Posterior cingulate gyrus (tissue), 11 donors: ENCODE measurements at regions not wholly inside any gene's neighbourhood (a gene's known extent, or its start where the extent isn't known, plus 50 kb on each side); places are given as distances from the start of the nearest gene placed in this dataset.

Experiments
- DNase-seq, 10 donors: peaks; one replicate each; pipeline versions ENCODE4 v3.0.0 to v3.0.0-alpha.2; 2020 to 2021; ENCODE audit warnings: mixed read lengths in 3 of 10
- intact Hi-C: fragments of 100-400 bp; cut with DNase I; formaldehyde crosslinking; loops from one replicate; pipeline ENCODE4 v1.15.1; 2023

DNA sequence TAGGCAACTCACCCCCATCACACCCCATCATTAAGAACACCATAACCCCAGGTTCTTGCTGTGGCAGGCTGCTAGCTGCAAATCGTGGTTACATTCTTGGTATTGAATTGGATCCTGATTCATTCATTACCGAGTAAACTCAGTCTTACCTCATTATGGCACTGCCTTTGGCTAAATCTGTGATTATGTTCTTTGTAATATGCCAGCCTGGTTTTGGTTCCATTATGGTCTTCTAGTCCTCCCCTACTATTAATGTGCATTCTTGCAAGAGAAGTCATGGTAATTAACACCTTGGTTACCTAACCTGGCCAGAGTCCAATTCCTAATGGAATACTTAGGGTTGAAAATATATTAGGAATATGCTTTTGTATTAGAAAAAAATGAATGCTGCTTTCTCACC lies 258.9 kb upstream of the APCDD1 start:
- no peak for DNase-seq
- intact Hi-C loops: no loop called here

DNA sequence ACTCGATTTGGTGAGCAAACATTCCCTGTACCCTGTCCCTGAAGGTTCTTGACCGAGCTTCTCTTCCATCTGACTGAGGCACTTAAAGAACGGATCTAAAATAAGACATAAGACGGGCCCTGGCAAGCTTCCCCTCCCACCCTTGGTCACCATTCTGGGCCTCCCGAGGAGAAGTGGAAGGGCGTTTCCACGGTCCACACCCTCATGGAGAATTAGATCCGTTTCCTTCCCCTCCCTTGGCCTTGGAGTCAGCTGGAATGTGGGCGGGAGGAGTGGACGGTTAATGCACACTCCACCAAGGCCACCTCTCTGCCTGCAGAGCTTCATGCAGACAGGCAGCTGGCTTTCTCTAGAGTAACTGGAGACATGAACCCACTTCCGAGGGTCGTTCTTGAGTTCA lies 257.3 kb upstream of the APCDD1 start:
- DNase-seq: no peak
- intact Hi-C loops: no loop called here

DNA sequence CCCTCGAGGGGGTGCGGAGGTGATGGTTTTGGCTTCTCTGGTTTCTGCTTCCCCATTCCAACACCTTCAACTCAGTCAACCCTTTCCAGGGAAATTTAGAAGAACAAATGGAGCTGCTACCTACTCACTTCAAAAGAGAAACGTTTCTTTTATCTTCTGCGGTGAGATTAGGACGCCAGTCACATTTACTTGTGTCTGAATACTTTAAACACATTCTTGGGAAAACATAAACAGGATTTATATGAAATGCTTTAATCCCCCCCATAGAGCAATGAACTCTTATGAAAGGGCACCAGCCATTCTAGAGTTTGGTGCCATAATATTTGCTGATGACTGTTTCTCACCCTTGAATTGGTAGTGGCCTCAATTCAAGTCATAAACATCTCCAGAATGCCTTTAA lies 253.2 kb upstream of the APCDD1 start:
- intact Hi-C loops: no loop called here
- no peak for DNase-seq

DNA sequence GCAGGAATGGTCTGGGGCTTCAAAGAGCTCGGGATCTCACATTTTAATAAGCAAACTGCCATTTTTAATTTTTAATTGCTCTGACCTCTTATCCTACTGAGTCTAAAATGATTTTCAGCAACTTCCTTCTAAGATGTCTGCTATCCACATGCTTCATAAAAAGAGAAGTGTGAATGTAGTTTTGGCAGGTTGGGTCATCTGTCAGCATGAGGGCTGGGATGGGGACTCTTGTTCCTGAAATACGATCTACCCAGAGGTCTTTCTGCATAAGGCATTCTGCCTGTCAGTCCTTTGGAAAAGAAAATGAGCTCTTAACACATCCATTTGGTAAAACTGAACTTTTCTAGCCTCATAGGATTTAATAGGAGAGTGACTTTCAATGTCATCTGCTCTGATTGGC lies 252.8 kb upstream of the APCDD1 start:
- intact Hi-C loops: no loop called here
- DNase-seq: no peak

DNA sequence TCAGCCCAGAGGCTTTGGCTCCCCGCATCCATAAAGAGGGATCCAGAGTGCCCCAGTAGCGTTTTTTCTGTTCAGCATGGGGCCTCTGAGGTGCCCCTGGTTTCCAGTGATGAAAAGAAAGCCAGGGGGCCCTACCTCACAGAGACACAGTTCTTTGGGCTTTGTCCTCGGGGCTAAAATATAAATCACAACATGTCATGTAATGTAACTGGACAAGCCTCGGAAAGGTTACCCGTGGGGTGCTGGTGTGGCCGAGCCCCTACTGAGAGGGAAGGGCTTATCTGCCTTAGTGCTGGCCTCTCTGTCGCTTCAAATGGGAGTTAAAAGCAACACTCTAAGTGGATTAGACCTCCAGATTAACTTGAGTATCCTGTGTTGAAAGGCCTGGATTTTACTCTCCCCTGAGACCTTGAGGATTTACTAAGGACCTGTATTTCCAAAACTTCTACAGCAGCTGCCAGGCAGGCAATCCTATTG lies 251.6 kb upstream of the APCDD1 start:
- intact Hi-C loops: no loop called here
- DNase-seq: no peak

DNA sequence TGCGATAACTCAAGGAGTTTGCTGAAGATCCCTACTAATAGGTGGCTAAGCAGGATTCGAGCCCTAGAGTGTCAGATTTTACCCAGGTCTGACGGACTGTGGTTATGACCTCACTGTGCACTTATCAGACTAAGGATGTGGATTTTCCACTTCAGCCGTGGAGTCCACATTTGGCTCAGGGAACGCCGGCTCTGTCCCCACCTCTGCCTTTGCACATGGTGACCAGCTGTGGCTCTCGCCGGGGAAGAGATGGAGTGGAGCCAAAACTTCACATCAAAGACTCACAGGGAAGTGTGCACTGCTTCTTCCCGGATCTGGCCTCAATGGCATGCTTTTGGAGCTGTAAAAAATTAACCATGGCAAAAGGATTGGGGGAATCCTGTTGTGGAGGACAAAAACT lies 249.3 kb upstream of the APCDD1 start:
- DNase-seq: no peak
- intact Hi-C loops: no loop called here

DNA sequence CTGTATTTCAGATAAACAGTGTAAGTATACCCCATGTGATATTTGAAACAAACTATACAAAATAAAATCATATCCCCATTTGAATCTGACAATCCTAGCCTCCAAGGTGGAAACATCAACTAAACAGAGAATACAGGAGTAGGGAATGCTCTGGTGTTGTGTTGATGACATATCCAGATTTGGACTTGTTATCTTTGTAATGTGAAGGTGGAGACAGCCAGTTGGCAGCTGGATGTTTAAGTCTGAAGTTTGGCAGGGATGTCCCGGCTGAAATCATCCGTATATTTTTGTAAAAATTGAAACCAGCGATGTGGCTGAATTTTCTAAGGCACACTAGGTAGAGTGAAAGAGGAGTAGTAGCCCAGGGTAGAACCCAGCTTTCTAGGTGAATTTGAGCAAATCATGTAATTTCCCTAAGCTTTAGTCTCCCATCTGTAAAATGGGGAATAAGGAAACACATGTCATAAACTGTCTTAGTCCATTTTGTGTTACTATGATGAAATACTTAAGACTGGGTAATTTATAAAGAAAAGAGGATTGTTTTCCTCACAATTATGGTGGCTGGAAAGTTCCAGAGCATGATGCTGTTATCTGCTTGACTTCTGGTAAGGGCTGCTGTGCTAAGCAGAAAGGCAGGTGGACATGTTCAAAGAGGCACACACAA lies 246.6 kb upstream of the APCDD1 start:
- intact Hi-C loops: no loop called here
- DNase-seq: no peak

DNA sequence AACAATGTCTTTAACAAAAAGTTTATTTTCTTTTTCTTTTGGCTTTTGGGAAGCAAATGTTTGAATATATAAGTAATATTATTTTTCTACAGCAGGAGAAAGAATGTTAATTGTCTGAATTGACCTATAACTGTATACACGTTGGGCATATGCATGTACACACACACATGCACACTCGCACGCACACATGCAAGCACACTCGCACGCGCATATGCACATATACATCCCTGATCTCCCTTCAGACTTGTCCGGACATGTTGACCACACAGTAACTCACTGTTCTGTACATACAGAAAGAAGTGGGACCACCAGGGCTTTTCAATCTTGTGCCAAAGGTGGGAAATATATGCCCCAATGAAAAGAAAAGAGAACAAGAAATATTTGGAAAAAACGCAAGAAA lies 245.1 kb upstream of the APCDD1 start:
- intact Hi-C loops: no loop called here

DNA sequence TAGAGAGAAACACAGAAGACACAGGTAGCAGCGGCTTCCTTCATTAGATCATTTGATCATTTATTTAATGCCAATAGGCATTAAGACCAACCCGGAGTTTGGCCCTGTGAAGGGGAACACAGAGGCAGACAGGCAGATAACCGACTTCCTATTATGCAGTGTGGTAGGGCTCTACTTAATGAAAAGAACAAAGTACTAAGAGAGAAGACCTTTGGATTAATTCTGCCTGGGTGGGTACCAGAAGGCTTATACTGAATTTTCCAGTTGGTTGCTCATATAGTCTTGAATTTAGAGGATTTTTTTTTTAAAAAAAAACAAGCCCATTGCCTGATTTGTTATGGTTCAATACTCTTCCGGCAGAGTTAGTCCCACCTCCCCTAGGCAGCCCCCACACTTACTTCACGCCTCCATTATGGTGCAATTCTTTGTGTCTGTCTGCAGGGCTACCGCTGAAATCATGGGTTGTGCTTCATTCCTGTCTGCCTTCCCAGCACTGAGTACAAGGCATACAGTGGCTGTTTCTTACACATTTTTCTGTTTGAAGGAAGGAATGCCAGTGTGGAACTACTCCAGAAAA lies 244.3 kb upstream of the APCDD1 start:
- DNase-seq: no peak
- intact Hi-C loops: no loop called here

More for the DNA sequence above, 245.1 kb upstream of the APCDD1 start:
- DNase-seq: no peak

DNA sequence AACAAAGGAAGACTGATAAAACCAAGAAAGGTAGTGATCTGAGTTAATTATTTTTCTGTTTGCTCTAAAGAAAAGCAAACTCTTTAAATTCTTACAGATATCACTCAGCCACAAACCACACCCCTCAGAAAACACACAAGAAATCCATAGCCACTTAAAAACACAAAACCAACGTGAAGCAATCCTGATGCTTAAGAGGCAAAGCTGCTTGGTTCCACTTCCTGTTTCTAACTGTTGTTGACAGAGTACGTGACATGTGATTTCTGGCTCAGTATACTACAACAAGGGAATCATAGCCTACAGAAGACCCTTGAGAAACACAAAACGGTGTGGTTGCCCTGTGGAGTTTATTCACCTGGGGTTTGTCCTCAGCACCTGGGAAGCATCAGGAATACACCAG lies 240.9 kb upstream of the APCDD1 start:
- intact Hi-C loops: no loop called here
- no peak for DNase-seq

DNA sequence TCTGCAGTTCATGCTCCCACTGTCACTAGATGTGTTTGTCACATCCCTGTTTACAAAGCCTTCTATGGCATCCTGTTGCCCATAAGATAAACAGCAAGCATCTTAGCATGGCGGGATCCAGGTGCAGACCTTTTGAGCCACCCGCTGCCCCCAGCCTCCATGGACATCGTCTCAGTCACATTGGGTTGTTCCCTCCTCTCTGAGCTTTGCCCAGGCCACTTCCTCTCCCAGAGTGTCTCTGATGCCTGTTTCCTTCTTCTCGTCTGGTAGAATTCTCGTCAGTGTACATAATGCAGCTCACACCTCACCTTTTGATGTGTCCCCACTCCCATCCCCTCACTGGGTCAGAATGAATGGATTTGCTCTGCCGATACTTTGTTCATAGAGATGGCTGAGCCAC lies 239.0 kb upstream of the APCDD1 start:
- intact Hi-C loops: no loop called here
- DNase-seq: no peak

DNA sequence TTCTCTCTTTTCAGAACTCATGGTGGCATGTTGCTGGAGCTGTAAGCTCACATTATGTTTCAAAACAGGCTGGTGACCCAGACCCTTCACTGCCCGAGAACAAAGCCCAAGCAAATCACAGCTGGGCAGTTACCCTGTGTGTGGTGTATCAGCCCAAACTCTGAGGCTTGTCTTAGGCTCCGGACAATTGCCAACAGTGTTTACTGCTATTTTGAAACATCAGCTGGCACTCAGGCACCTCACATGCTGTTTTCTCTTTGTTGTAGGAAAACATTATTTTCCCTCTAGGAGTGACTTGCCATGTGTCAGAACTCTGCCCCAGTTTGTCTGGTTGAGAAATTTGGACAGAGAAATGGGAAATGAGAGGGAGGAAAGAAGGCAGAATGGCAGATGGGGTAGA lies 237.6 kb upstream of the APCDD1 start:
- DNase-seq: no peak
- intact Hi-C loops: no loop called here

DNA sequence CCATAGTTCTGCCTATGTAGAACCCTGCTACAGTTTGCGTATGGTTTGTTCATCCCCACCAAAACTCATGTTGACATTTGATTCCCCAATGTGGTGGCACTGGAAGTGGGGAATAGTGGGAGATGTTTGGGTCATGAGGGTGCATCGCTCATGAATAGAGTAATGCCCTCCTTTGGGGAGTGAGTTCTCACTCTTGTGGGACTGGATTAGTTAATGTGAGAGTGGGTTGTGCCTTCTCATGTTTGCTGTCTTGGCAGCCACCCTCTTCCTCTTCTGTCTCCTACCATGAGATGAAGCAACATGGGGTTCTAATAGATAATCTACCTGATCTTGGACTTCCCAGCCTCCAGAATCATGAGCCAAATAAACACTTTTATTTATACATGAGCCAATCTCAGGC lies 237.2 kb upstream of the APCDD1 start:
- intact Hi-C loops: no loop called here
- DNase-seq: no peak

DNA sequence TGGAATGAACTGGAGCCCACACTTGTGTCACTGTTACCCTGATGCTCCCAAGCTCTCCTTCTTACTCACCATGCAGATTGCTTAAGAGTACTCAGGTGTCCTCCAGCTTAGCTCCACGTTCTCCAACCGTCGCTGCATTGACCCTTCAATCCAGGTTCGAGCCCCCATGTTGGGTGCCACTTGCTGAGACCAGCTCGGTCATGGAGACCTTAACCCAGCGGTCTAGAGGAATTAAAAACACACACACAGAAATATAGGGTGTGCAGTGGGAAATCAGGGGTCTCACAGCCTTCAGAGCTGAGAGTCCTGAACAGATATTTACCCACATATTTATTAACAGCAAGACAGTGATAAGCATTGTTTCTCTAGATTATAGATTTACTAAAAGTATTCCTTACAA lies 229.1 kb upstream of the APCDD1 start:
- no peak for DNase-seq
- intact Hi-C loops: no loop called here

DNA sequence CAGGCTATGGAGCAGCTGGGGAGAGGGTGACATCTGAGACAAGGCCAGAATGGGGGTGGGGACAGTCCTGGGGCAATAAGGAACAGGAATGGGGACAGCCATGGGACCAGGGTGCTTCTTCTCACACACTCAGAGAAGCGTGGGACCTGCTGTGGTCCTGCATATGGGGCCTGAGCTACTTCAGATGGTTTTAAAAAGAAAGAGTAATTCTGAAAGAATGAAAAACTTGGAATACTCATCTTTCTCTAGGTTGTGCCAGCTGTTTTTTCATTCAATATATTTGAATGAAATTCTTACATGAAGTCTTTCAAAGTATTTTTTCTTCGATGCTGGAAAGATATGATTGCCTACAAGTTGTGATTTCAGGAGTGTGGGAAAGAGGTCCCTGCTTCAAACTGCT lies 227.5 kb upstream of the APCDD1 start:
- intact Hi-C loops: no loop called here
- no peak for DNase-seq

DNA sequence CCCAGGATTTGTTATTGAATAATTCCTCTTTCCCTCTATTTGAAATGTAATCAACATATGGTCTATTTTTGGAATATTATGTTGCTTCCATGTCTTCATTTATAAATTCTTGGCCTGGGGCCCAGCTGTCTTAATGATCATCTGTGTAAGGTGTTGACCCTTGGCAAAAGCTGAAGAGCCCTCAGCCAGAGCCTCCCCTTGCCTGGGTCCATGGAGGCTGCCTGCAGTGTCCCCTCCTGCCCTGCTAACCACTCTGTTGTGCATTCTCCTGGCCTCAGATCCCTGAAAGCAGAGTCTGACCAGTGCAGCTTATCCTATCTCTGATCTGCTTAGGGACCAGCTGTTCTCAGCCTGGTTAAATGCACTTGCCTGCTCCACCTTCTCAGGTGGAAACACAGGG lies 226.1 kb upstream of the APCDD1 start:
- no peak for DNase-seq
- intact Hi-C loops: no loop called here

DNA sequence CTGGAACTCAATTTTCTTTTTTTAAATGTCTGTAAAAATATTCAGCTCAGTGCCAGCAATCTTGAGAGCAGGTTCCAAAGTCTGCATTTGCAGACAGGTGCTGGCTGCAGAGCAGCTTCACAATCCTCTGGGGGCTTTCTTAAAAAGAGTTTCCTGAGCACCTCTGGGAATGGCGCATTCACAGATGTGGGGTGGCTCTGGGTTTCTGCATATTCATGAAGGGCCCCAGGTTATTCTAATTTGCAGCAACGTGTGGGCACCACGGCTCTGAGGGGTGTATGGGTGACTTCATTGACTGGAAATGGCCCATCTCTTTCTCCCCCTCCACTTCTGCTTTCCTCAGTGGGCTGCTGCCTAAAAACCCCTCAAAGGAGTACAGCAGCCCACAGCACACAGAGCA lies 225.0 kb upstream of the APCDD1 start:
- intact Hi-C loops: no loop called here
- no peak for DNase-seq

DNA sequence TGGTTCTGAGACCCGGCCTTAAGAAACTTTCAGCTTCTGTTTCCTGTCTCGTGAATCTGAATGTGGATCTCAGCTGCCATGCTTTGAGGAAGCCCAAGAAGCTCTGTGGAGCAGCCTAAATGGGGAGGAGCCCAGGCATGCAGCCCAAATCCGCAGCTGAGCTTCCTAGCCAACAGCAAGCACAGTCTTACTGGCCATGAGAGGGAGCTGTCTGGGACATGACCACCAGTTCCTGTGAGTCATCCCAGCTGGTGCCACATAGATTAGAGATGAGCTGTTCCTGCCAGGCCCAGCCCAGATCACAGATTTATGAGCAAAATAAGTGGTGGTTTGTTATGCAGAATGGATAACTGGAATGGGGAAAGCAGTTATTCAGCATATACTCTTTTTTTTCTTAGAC lies 224.4 kb upstream of the APCDD1 start:
- intact Hi-C loops: loop anchor here (10.0 kb wide), 1 partner anchor 105 kb away; no protein-coding TSS in a partner anchor
- DNase-seq: no peak

DNA sequence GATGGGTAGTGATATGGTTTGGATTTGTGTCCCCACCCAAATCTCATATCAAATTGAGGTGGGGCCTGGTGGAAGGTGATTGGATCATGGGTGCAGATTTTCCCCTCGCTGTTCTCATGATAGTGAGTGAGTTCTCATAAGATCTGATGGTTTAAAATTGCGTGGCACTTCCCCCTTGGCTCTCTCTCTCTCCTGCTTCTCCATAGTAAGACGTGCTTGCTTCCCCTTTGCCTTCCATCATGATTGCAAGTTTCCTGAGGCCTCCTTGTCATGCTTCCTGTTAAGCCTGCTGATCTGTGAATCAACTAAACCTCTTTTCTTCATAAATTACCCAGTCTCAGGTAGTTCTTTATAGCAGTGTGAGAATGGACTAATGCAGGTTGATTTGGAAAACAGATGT lies 223.2 kb upstream of the APCDD1 start:
- intact Hi-C loops: loop anchor here (10.0 kb wide), 1 partner anchor 106 kb away; no protein-coding TSS in a partner anchor
- DNase-seq: no peak

DNA sequence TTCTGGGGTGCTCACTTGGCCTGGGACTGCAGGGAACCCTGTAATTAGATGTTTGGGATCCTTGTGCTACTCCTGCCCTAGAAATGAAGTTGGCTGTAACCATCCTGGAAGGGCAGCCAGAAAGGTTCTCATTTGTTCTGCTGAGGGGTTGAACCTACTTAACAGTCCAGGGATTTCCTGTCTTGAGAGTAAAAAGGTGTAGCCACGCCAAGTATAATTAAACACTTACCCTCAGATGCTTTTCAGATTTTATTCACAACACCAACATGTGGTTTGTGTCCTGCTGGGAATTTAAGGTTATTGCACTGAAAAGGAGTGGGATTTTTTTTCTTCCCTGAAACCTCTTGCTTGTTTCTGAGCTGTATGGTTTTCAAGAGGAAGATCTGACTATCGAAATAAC lies 222.4 kb upstream of the APCDD1 start:
- intact Hi-C loops: loop anchor here (10.0 kb wide), 1 partner anchor 107 kb away; no protein-coding TSS in a partner anchor
- peak in 1 of 10 donors; percentile 39 for DNase-seq

DNA sequence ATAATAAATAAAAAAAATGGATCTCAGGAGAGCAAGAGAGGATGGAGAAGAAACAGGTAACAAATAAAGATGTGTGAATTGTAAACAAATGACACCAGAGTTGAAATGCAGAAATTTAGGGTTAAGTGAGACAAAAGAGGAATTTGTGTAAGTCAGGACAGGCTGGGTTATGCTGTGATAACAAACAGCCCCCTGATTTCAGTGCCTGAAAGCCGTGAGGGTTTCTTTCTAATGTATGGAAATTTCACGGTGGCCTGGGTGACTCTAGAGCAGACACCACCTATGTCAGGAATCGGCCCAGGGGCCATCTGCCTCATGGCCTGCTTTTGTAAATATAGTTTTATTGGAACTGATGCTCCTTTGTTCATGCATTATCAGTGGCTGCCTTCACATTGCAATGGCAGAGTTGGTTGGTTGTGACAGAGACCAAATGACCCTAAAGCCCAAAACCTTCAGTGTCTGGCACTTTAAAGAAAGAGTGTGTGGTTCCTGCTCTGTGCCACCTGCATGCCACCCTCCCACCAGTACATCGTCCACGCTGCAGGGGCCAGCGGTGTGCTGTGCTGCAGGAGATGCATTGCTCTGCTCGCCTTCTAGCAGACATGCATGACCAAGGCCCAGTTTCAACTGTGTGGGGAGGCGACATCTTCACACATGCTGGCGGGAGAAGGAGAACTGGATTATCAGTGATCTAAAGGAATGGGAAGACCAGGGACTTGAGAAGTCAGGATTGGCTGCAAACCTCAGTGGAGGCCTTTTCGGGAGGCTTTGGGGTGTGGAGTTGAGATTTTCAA lies 221.2 kb upstream of the APCDD1 start:
- intact Hi-C loops: loop anchor here (10.0 kb wide), 1 partner anchor 108 kb away; no protein-coding TSS in a partner anchor

DNA sequence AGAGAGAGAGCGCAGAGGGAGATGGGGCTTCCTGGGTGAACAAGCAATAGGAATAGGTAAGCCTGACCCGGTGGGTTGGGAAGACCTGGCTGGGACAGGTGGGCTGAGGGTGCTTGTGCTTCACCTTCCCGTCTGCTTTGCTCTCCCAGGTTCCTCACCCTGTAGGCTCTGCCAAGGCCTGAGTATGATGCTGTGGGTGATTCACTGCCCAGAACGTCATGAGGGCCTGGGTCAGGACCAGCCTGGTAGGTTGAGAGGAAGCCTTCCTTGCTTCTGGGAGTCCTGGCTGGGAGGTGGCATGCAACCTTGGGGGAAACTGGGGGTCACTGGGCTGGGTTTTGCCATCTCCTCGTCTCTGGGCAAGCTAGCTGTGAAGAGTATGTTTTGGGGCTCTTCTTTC lies 220.2 kb upstream of the APCDD1 start:
- DNase-seq: peak in 1 of 10 donors; percentile 16
- intact Hi-C loops: loop anchor here (10.0 kb wide), 1 partner anchor 109 kb away; no protein-coding TSS in a partner anchor

More for the DNA sequence above, 221.2 kb upstream of the APCDD1 start:
- DNase-seq: peak in 1 of 10 donors; percentile 62
